ENCODE measurements at regions not wholly inside any gene's neighbourhood (a gene's known extent, or its start where the extent isn't known, plus 50 kb on each side); places are given as distances from the start of the nearest gene placed in this dataset.

GRCh38 chr9:90979138-90979551 lies 177.5 kb downstream of the SYK start:
- no peak for TF ChIP-seq CTCF (conservative IDR thresholded peaks at IDR 0.05; ENCODE audit: low read depth, low read length)
- H3K4me3 ChIP-seq (ENCODE audit: low read depth, low read length), result no peak overlapping the region
- no peak for DNase-seq (ENCODE audit: low read depth)

GRCh38 chr9:90979639-90980038 lies 178.0 kb downstream of the SYK start:
- no peak for DNase-seq (ENCODE audit: low read depth)
- TF ChIP-seq CTCF (conservative IDR thresholded peaks at IDR 0.05; ENCODE audit: low read depth, low read length), result no peak
- H3K4me3 ChIP-seq (ENCODE audit: low read depth, low read length), result no peak overlapping the region

- DNase-seq (ENCODE audit: low read depth), result no peak
- no peak overlapping the region for H3K4me3 ChIP-seq (ENCODE audit: low read depth, low read length)
- no peak for TF ChIP-seq CTCF (conservative IDR thresholded peaks at IDR 0.05; ENCODE audit: low read depth, low read length)
Measured at GRCh38 chr9:90981726-90982125, 180.1 kb downstream of the SYK start.

- no peak for TF ChIP-seq CTCF (conservative IDR thresholded peaks at IDR 0.05; ENCODE audit: low read depth, low read length)
- DNase-seq (ENCODE audit: low read depth), result no peak
- no peak overlapping the region for H3K4me3 ChIP-seq (ENCODE audit: low read depth, low read length)
Measured at GRCh38 chr9:90983394-90983793, 181.8 kb downstream of the SYK start.

GRCh38 chr9:90985631-90986030 lies 184.0 kb downstream of the SYK start:
- TF ChIP-seq CTCF (conservative IDR thresholded peaks at IDR 0.05; ENCODE audit: low read depth, low read length), result no peak
- DNase-seq (ENCODE audit: low read depth), result no peak

GRCh38 chr9:90986161-90986560 lies 184.5 kb downstream of the SYK start:
- DNase-seq (ENCODE audit: low read depth), result no peak
- TF ChIP-seq CTCF (conservative IDR thresholded peaks at IDR 0.05; ENCODE audit: low read depth, low read length), result no peak
- H3K4me3 ChIP-seq (ENCODE audit: low read depth, low read length), result no peak overlapping the region

More at GRCh38 chr9:90985631-90986030, 184.0 kb downstream of the SYK start:
- no peak overlapping the region for H3K4me3 ChIP-seq (ENCODE audit: low read depth, low read length)

- no peak for DNase-seq (ENCODE audit: low read depth)
- TF ChIP-seq CTCF (conservative IDR thresholded peaks at IDR 0.05; ENCODE audit: low read depth, low read length), result no peak
Measured at GRCh38 chr9:90987566-90987965, 185.9 kb downstream of the SYK start.

More at GRCh38 chr9:90987566-90987965, 185.9 kb downstream of the SYK start:
- no peak overlapping the region for H3K4me3 ChIP-seq (ENCODE audit: low read depth, low read length)

Data from epithelial cell of proximal tubule (primary cell).